ENCODE measurements at regions not wholly inside any gene's neighbourhood (a gene's known extent, or its start where the extent isn't known, plus 50 kb on each side); places are given as distances from the start of the nearest gene placed in this dataset.
A peak's percentile ranks its signal among the peaks of the same experiment; 100 is the strongest.

DNA sequence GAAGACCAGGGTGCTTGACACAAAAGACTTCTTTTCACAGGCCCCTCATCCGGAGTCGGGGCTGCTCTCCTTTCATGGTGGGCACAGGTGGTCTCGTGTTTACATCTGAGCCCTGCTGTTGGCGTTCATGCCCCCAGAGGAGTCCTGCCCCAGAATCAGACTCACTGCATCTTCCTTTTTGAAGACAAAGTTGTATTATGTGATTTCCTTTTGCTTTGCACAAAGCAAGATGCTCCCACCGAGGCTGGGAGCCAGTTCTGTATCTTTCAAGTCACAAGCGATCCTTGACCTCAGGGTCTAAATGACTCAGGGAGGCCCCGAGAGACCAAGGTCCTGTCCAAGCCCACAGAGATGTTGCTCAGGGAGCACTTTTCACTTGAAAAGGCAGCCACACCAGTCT lies 330.5 kb downstream of the THBS2 start:
- H3K36me3 ChIP-seq = no peaks in the 10 kb centered on the region

DNA sequence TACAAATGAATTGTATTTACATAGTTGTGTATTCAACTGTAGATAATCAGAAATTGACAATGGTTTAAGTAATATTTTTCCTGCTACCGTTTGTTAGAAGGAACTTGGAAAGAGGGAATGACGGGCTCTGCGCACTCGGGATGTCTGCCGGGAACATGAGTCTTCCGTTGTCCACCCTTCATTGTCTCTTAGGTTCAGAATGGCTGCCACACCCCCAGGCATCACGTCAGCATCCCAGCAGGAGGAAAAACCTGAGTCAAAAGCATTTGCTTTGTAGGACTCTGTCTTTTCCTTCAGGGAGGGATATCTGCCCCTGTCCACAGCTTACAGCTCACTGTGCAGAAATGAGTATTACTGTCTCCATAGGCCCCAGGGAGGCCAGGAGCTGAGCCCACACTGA lies 331.2 kb downstream of the THBS2 start:
- Histone ChIP-seq H3K27ac (no peak overlapping the region), H3K4me3 (no peak overlapping the region), H3K4me1 (no peaks in the 10 kb centered on the region), H3K36me3 (no peaks in the 10 kb centered on the region), H3K9me3 (no peaks in the 10 kb centered on the region), H3K27me3 (no peaks in the 10 kb centered on the region)
- no peak for ATAC-seq
- TF ChIP-seq, protein P1, sequence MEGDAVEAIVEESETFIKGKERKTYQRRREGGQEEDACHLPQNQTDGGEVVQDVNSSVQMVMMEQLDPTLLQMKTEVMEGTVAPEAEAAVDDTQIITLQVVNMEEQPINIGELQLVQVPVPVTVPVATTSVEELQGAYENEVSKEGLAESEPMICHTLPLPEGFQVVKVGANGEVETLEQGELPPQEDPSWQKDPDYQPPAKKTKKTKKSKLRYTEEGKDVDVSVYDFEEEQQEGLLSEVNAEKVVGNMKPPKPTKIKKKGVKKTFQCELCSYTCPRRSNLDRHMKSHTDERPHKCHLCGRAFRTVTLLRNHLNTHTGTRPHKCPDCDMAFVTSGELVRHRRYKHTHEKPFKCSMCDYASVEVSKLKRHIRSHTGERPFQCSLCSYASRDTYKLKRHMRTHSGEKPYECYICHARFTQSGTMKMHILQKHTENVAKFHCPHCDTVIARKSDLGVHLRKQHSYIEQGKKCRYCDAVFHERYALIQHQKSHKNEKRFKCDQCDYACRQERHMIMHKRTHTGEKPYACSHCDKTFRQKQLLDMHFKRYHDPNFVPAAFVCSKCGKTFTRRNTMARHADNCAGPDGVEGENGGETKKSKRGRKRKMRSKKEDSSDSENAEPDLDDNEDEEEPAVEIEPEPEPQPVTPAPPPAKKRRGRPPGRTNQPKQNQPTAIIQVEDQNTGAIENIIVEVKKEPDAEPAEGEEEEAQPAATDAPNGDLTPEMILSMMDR (IDR thresholded peaks at IDR 0.05) = no peak
- intact Hi-C loops (cut with DNase I) = no loop called here
- DNase-seq = no peak

More for the DNA sequence above, 330.5 kb downstream of the THBS2 start:
- intact Hi-C loops (cut with DNase I) = no loop called here
- Histone ChIP-seq H3K9me3 (no peaks in the 10 kb centered on the region), H3K4me3 (no peak overlapping the region), H3K27ac (no peak overlapping the region), H3K4me1 (no peaks in the 10 kb centered on the region), H3K27me3 (no peaks in the 10 kb centered on the region)
- ATAC-seq (no peak), DNase-seq (no peak)
- TF ChIP-seq, protein P1 (IDR thresholded peaks at IDR 0.05) = no peak

DNA sequence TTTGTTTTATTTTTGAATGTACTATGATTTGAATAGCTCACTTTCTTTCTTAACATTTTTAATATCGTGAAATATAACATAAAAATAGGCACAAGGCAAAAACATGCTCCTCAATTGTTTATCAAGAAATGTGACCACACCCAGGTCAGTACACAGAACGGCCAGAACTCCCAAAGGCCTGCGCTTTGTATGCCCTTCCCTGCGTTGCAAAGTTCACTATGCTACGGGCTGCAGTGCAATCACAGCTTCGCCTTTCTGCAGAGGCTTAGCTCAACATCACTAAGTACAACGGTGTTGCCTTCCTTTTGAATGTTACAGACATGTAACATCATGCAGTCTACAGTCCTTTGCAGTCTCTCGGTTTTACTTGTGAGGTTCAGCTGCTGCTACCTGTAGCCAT lies 333.4 kb downstream of the THBS2 start:
- intact Hi-C loops (cut with DNase I) = no loop called here

DNA sequence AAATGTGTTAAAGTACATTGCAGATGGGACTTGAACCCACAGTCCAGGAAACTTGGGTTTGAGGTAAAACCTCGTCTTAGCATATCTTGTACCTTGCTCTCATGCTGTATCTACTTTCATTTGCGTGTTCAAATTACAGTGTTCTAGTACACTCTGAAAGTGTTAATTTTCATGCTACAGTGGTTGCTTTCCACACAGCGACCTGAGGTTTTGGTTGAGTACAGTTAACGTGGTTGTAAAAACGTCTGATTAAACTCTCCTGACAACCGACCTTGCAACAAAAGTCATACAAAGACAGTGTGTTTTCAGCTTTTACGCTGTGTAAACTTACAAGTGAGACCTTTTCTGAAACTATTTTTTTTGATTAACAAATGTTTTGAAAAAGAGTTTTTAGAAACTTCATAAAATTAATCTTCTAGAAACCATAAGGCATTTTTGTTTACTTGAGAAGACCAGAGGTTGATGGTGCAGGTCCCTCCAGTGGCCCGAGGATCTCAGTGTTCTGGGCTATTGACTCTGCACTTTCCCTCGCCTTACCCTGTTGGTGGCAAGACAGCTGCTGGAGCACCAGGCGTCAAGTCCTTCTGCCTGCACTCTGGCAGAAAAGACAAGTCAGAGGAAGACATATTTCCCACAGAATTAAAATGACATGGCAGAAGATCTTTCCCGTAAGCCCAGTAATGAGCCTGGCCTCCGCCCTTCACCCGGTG lies 334.0 kb downstream of the THBS2 start:
- Histone ChIP-seq H3K4me1 (no peaks in the 10 kb centered on the region), H3K36me3 (no peaks in the 10 kb centered on the region), H3K4me3 (no peak overlapping the region), H3K9me3 (no peaks in the 10 kb centered on the region), H3K27ac (no peak overlapping the region), H3K27me3 (no peaks in the 10 kb centered on the region)
- TF ChIP-seq, protein P1 (IDR thresholded peaks at IDR 0.05) = no peak
- intact Hi-C loops (cut with DNase I) = no loop called here
- ATAC-seq (no peak), DNase-seq (no peak)

More for the DNA sequence above, 333.4 kb downstream of the THBS2 start:
- DNase-seq = no peak
- no peaks in the 10 kb centered on the region for H3K9me3 ChIP-seq
- no peak for ATAC-seq
- no peaks in the 10 kb centered on the region for H3K4me1 ChIP-seq
- H3K4me3 ChIP-seq = no peak overlapping the region
- H3K36me3 ChIP-seq = no peaks in the 10 kb centered on the region
- TF ChIP-seq, protein P1 (IDR thresholded peaks at IDR 0.05) = no peak
- no peak overlapping the region for H3K27ac ChIP-seq
- no peaks in the 10 kb centered on the region for H3K27me3 ChIP-seq

DNA sequence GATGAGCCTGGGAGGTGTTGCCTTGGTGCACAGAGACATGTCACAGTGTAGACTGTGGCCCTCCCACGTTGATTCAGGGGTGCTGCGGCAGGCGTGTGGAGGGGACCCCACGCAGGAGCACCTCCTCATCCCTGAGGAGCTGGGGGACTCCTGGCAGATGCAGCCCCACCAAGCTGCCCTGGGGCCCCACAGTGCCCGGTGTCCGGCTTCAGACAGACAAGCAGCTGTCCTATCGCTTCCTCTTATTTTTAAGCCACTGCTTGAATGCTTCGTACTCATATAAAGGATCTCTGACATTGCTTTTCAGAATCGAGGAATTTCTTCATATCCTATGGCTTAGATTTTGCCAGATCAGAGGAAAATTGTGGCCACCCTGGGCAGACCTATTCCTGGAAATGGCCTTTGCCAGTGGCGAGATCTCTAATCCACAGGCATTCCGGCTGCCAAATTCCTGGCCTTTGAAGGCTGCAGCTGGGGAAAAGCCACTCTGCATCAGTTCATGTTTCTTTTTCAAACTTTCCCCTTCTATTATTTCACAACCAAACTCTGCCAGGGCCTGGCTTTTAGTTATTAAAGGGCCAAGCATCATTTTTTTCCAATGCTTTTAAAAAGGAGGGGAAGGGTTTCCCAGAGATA lies 337.0 kb downstream of the THBS2 start:
- intact Hi-C loops (cut with DNase I) = no loop called here
- DNase-seq (peak in 1 of 4 donors; percentile 22), ATAC-seq (peak; percentile 38)
- no peaks in the 10 kb centered on the region for H3K4me1 ChIP-seq
- no peaks in the 10 kb centered on the region for H3K9me3 ChIP-seq
- H3K4me3 ChIP-seq = no peak overlapping the region
- no peak overlapping the region for H3K27ac ChIP-seq
- no peaks in the 10 kb centered on the region for H3K36me3 ChIP-seq
- H3K27me3 ChIP-seq = no peaks in the 10 kb centered on the region
- TF ChIP-seq, protein P1 (IDR thresholded peaks at IDR 0.05) = no peak
